Stimulated activated CD8-positive, alpha-beta memory T cell treated with anti-CD3 and anti-CD28 coated beads, Interleukin-2, amount 100 ng/mL, for 1 hour (primary cell): ENCODE measurements at regions not wholly inside any gene's neighbourhood (a gene's known extent, or its start where the extent isn't known, plus 50 kb on each side); places are given as distances from the start of the nearest gene placed in this dataset.
A peak's percentile ranks its signal among the peaks of the same experiment; 100 is the strongest.
"Not testable (repeated sequence)": the region's sequence is repeated elsewhere in the genome, so short reads cannot be mapped to it uniquely, and the experiment has no call there.

Experiments used
- DNase-seq, 2 donors: peaks; one replicate each; pipeline ENCODE4 v3.0.0-alpha.2; 2020; ENCODE audit warnings: low read depth in 2 of 2

GRCh38 chr13:83471011-83471410 is 411.3 kb downstream of the SLITRK1 start:
- no peak for DNase-seq

- no peak for DNase-seq
Observed at GRCh38 chr13:83470133-83470797, 412.0 kb downstream of the SLITRK1 start.

- peak in 1 of 2 donors; percentile 0 for DNase-seq
Observed at GRCh38 chr13:83453723-83454122, 428.6 kb downstream of the SLITRK1 start.

GRCh38 chr13:83453300-83453699 is 429.0 kb downstream of the SLITRK1 start:
- no peak for DNase-seq

GRCh38 chr13:83452292-83452950 is 429.9 kb downstream of the SLITRK1 start:
- no peak for DNase-seq

- no peak for DNase-seq
Observed at GRCh38 chr13:83450591-83450990, 431.7 kb downstream of the SLITRK1 start.

- DNase-seq, result no peak
Observed at GRCh38 chr13:83449668-83450395, 432.4 kb downstream of the SLITRK1 start.

GRCh38 chr13:83440465-83440864 is 441.8 kb downstream of the SLITRK1 start:
- no peak for DNase-seq

GRCh38 chr13:83439464-83439863 is 442.8 kb downstream of the SLITRK1 start:
- not testable (repeated sequence) for DNase-seq

- DNase-seq, result no peak
Observed at GRCh38 chr13:83423861-83424260, 458.4 kb downstream of the SLITRK1 start.

- DNase-seq, result no peak
Observed at GRCh38 chr13:83423381-83423780, 458.9 kb downstream of the SLITRK1 start.

GRCh38 chr13:83414393-83414792 is 467.9 kb downstream of the SLITRK1 start:
- no peak for DNase-seq

- no peak for DNase-seq
Observed at GRCh38 chr13:83386609-83387008, 495.7 kb downstream of the SLITRK1 start.

GRCh38 chr13:83378908-83379307 is 503.4 kb downstream of the SLITRK1 start:
- no peak for DNase-seq

- no peak for DNase-seq
Observed at GRCh38 chr13:83377491-83377890, 504.8 kb downstream of the SLITRK1 start.

- no peak for DNase-seq
Observed at GRCh38 chr13:83372786-83373185, 509.5 kb downstream of the SLITRK1 start.

GRCh38 chr13:83365723-83366122 is 516.6 kb downstream of the SLITRK1 start:
- no peak for DNase-seq

GRCh38 chr13:83355041-83355440 is 527.2 kb downstream of the SLITRK1 start:
- DNase-seq, result no peak

GRCh38 chr13:83352391-83352790 is 529.9 kb downstream of the SLITRK1 start:
- DNase-seq, result no peak

- no peak for DNase-seq
Observed at GRCh38 chr13:83350569-83350968, 531.7 kb downstream of the SLITRK1 start.

GRCh38 chr13:83344518-83344917 is 537.8 kb downstream of the SLITRK1 start:
- DNase-seq, result no peak

- DNase-seq, result no peak
Observed at GRCh38 chr13:83340170-83340569, 542.1 kb downstream of the SLITRK1 start.
